ENCODE measurements at regions not wholly inside any gene's neighbourhood (a gene's known extent, or its start where the extent isn't known, plus 50 kb on each side); places are given as distances from the start of the nearest gene placed in this dataset.

- POLR2A ChIA-PET = no interaction called here
- H3K9me3 Mint-ChIP-seq = peaks cover 5 to 13% (median 12%) of the 10 kb centered on the region in 3 donors
Observed at GRCh38 chr11:29310725-29311342, 706.0 kb downstream of the KCNA4 start.

GRCh38 chr11:29309992-29310391, 706.8 kb downstream of the KCNA4 start:
- POLR2A ChIA-PET = no interaction called here
- Mint-ChIP-seq H3K9me3 (peaks cover 5 to 16% (median 10%) of the 10 kb centered on the region in 3 donors), H3K4me1 (no peaks in the 10 kb centered on the region), H3K4me3 (no peak overlapping the region), H3K27me3 (no peaks in the 10 kb centered on the region), H3K36me3 (no peaks in the 10 kb centered on the region), H3K27ac (no peak overlapping the region)
- Histone ChIP-seq H3K27ac (ENCODE audit: low read length) (no peak overlapping the region), H3K4me1 (ENCODE audit: control insufficient read depth in 1 of 2, extremely low read depth in 1 of 2, insufficient read depth in 2 of 2, low read length in 2 of 2) (no peaks in the 10 kb centered on the region), H3K9me3 (no peaks in the 10 kb centered on the region), H3K36me3 (ENCODE audit: control insufficient read depth in 2 of 2, extremely low read depth in 1 of 2, insufficient read depth in 1 of 2, low read length in 1 of 2) (no peaks in the 10 kb centered on the region), H3K27me3 (replicated peaks in 1 of 2; ENCODE audit: control insufficient read depth in 2 of 2, extremely low read depth in 1 of 2, insufficient read depth in 2 of 2, low read length in 1 of 2) (no peaks in the 10 kb centered on the region), H3K4me3 (ENCODE audit: control insufficient read depth in 1 of 2, extremely low read depth in 1 of 2, low read length in 1 of 2) (no peak overlapping the region)
- DNase-seq (no peak), ATAC-seq (replicated peaks in 1 of 4) (no peak)
- WGBS (ENCODE audit: insufficient coverage) = no CpG with 5 or more reads among the region's 1 CpG
- CTCF ChIA-PET = no interaction called here

More at GRCh38 chr11:29310725-29311342, 706.0 kb downstream of the KCNA4 start:
- CTCF ChIA-PET = no interaction called here
- Histone ChIP-seq H3K4me1 (ENCODE audit: control insufficient read depth in 1 of 2, extremely low read depth in 1 of 2, insufficient read depth in 2 of 2, low read length in 2 of 2) (no peaks in the 10 kb centered on the region), H3K4me3 (ENCODE audit: control insufficient read depth in 1 of 2, extremely low read depth in 1 of 2, low read length in 1 of 2) (no peak overlapping the region), H3K27ac (ENCODE audit: low read length) (no peak overlapping the region), H3K27me3 (replicated peaks in 1 of 2; ENCODE audit: control insufficient read depth in 2 of 2, extremely low read depth in 1 of 2, insufficient read depth in 2 of 2, low read length in 1 of 2) (no peaks in the 10 kb centered on the region), H3K9me3 (no peaks in the 10 kb centered on the region), H3K36me3 (ENCODE audit: control insufficient read depth in 2 of 2, extremely low read depth in 1 of 2, insufficient read depth in 1 of 2, low read length in 1 of 2) (no peaks in the 10 kb centered on the region)
- no peak overlapping the region for H3K27ac Mint-ChIP-seq
- no peak overlapping the region for H3K4me3 Mint-ChIP-seq
- ATAC-seq (replicated peaks in 1 of 4) (no peak), DNase-seq (no peak)
- WGBS (ENCODE audit: insufficient coverage) = 33% methylated on average over 2 of the region's 3 CpGs
- H3K36me3 Mint-ChIP-seq = no peaks in the 10 kb centered on the region
- H3K4me1 Mint-ChIP-seq = no peaks in the 10 kb centered on the region
- no peaks in the 10 kb centered on the region for H3K27me3 Mint-ChIP-seq

GRCh38 chr11:29306527-29306926, 710.3 kb downstream of the KCNA4 start:
- no peak for ATAC-seq (replicated peaks in 1 of 4)
- H3K36me3 Mint-ChIP-seq = no peaks in the 10 kb centered on the region
- Histone ChIP-seq H3K9me3 (no peaks in the 10 kb centered on the region), H3K4me1 (ENCODE audit: control insufficient read depth in 1 of 2, extremely low read depth in 1 of 2, insufficient read depth in 2 of 2, low read length in 2 of 2) (no peaks in the 10 kb centered on the region), H3K27ac (ENCODE audit: low read length) (no peak overlapping the region), H3K36me3 (ENCODE audit: control insufficient read depth in 2 of 2, extremely low read depth in 1 of 2, insufficient read depth in 1 of 2, low read length in 1 of 2) (no peaks in the 10 kb centered on the region), H3K27me3 (replicated peaks in 1 of 2; ENCODE audit: control insufficient read depth in 2 of 2, extremely low read depth in 1 of 2, insufficient read depth in 2 of 2, low read length in 1 of 2) (no peaks in the 10 kb centered on the region), H3K4me3 (ENCODE audit: control insufficient read depth in 1 of 2, extremely low read depth in 1 of 2, low read length in 1 of 2) (no peak overlapping the region)
- 89% methylated on average over 1 of the region's 1 CpG for WGBS (ENCODE audit: insufficient coverage)
- POLR2A ChIA-PET = no interaction called here
- H3K27ac Mint-ChIP-seq = no peak overlapping the region
- H3K4me3 Mint-ChIP-seq = no peak overlapping the region
- no peak for DNase-seq
- peaks cover 9 to 17% (median 12%) of the 10 kb centered on the region in 3 donors for H3K9me3 Mint-ChIP-seq
- CTCF ChIA-PET = no interaction called here
- H3K27me3 Mint-ChIP-seq = no peaks in the 10 kb centered on the region
- no peaks in the 10 kb centered on the region for H3K4me1 Mint-ChIP-seq

GRCh38 chr11:29305456-29306232, 711.2 kb downstream of the KCNA4 start:
- no peak overlapping the region for H3K27ac Mint-ChIP-seq
- H3K9me3 ChIP-seq = no peaks in the 10 kb centered on the region
- ChIA-PET POLR2A (no interaction called here), CTCF (no interaction called here)
- H3K36me3 ChIP-seq (ENCODE audit: control insufficient read depth in 2 of 2, extremely low read depth in 1 of 2, insufficient read depth in 1 of 2, low read length in 1 of 2) = no peaks in the 10 kb centered on the region
- no peaks in the 10 kb centered on the region for H3K27me3 ChIP-seq (replicated peaks in 1 of 2; ENCODE audit: control insufficient read depth in 2 of 2, extremely low read depth in 1 of 2, insufficient read depth in 2 of 2, low read length in 1 of 2)
- H3K4me3 Mint-ChIP-seq = no peak overlapping the region
- no peaks in the 10 kb centered on the region for H3K4me1 Mint-ChIP-seq
- ATAC-seq (replicated peaks in 1 of 4) (no peak), DNase-seq (no peak)
- H3K27ac ChIP-seq (ENCODE audit: low read length) = no peak overlapping the region
- H3K9me3 Mint-ChIP-seq = peaks cover 9 to 20% (median 13%) of the 10 kb centered on the region in 3 donors
- H3K4me3 ChIP-seq (ENCODE audit: control insufficient read depth in 1 of 2, extremely low read depth in 1 of 2, low read length in 1 of 2) = no peak overlapping the region
- no peaks in the 10 kb centered on the region for H3K36me3 Mint-ChIP-seq
- no peaks in the 10 kb centered on the region for H3K4me1 ChIP-seq (ENCODE audit: control insufficient read depth in 1 of 2, extremely low read depth in 1 of 2, insufficient read depth in 2 of 2, low read length in 2 of 2)
- H3K27me3 Mint-ChIP-seq = no peaks in the 10 kb centered on the region

- Mint-ChIP-seq H3K9me3 (peaks cover 14 to 25% (median 22%) of the 10 kb centered on the region in 3 donors), H3K4me3 (no peak overlapping the region), H3K27me3 (no peaks in the 10 kb centered on the region), H3K27ac (no peak overlapping the region), H3K4me1 (no peaks in the 10 kb centered on the region), H3K36me3 (no peaks in the 10 kb centered on the region)
- no peaks in the 10 kb centered on the region for H3K9me3 ChIP-seq
- POLR2A ChIA-PET = no interaction called here
- no peaks in the 10 kb centered on the region for H3K4me1 ChIP-seq (ENCODE audit: control insufficient read depth in 1 of 2, extremely low read depth in 1 of 2, insufficient read depth in 2 of 2, low read length in 2 of 2)
- CTCF ChIA-PET = no interaction called here
- H3K27me3 ChIP-seq (replicated peaks in 1 of 2; ENCODE audit: control insufficient read depth in 2 of 2, extremely low read depth in 1 of 2, insufficient read depth in 2 of 2, low read length in 1 of 2) = no peaks in the 10 kb centered on the region
- H3K27ac ChIP-seq (ENCODE audit: low read length) = no peak overlapping the region
- no peaks in the 10 kb centered on the region for H3K36me3 ChIP-seq (ENCODE audit: control insufficient read depth in 2 of 2, extremely low read depth in 1 of 2, insufficient read depth in 1 of 2, low read length in 1 of 2)
- ATAC-seq (replicated peaks in 1 of 4) (no peak), DNase-seq (no peak)
- H3K4me3 ChIP-seq (ENCODE audit: control insufficient read depth in 1 of 2, extremely low read depth in 1 of 2, low read length in 1 of 2) = no peak overlapping the region
- 70% methylated on average over 1 of the region's 3 CpGs for WGBS (ENCODE audit: insufficient coverage)
Observed at GRCh38 chr11:29300420-29300819, 716.4 kb downstream of the KCNA4 start.

GRCh38 chr11:29296680-29297079, 720.1 kb downstream of the KCNA4 start:
- CTCF ChIA-PET = no interaction called here
- Histone ChIP-seq H3K4me3 (ENCODE audit: control insufficient read depth in 1 of 2, extremely low read depth in 1 of 2, low read length in 1 of 2) (no peak overlapping the region), H3K9me3 (no peaks in the 10 kb centered on the region), H3K27ac (ENCODE audit: low read length) (no peak overlapping the region), H3K4me1 (ENCODE audit: control insufficient read depth in 1 of 2, extremely low read depth in 1 of 2, insufficient read depth in 2 of 2, low read length in 2 of 2) (no peaks in the 10 kb centered on the region), H3K36me3 (ENCODE audit: control insufficient read depth in 2 of 2, extremely low read depth in 1 of 2, insufficient read depth in 1 of 2, low read length in 1 of 2) (no peaks in the 10 kb centered on the region), H3K27me3 (replicated peaks in 1 of 2; ENCODE audit: control insufficient read depth in 2 of 2, extremely low read depth in 1 of 2, insufficient read depth in 2 of 2, low read length in 1 of 2) (no peaks in the 10 kb centered on the region)
- no peak for DNase-seq
- no CpG with 5 or more reads among the region's 1 CpG for WGBS (ENCODE audit: insufficient coverage)
- ATAC-seq (replicated peaks in 1 of 4) = no peak
- Mint-ChIP-seq H3K27me3 (no peaks in the 10 kb centered on the region), H3K36me3 (no peaks in the 10 kb centered on the region), H3K4me3 (no peak overlapping the region), H3K27ac (no peak overlapping the region), H3K4me1 (no peaks in the 10 kb centered on the region), H3K9me3 (peaks cover 11 to 22% (median 19%) of the 10 kb centered on the region in 3 donors)
- POLR2A ChIA-PET = no interaction called here
